ENCODE measurements at regions not wholly inside any gene's neighbourhood (a gene's known extent, or its start where the extent isn't known, plus 50 kb on each side); places are given as distances from the start of the nearest gene placed in this dataset.

DNA sequence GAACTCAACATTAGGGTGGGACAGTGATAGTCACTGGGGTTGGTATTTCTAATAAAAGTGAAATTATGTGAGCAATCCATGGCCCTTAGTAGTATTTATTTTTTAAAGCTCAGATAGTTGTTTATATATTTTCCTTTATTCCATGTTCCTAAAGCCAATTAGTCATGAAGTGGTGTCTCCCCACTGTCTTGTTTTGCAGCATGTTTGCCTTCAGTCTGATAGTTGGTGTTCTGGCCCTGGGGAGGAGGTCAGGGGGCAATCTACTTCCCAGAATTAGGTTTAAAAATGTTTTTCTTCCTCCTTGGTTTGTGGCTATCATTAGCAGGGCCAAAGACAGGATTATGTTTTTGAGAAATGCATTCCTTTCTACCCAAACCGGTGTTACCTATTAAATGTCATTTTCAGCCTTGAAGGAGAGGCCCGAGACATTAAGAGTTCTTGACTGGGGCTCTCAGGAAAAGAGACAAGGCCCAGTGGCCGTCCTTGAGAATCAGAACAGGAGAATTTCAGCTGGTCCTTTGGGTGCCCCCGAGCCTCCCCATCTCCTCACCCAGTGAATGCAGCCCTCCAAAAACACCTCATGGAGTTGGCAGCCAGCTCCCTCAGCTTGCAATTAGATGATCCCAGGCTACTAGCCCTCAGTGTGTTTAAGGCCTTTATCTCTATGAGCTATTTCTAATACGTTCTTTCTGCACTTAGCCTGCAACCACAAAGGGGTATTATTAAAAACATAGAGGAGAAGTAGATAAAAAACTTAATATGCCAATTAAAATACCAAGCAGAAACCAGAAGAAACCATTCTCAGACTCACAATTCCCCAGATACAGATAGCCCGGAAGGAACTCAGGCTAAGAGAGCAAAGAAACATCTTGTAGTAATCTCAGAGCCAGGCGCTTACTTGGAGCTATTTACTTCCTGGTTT lies 71.3 kb upstream of the NGF start:
- no peaks in the 10 kb centered on the region for H3K36me3 Mint-ChIP-seq (ENCODE audit: low read depth)
- TF ChIP-seq, protein P1, sequence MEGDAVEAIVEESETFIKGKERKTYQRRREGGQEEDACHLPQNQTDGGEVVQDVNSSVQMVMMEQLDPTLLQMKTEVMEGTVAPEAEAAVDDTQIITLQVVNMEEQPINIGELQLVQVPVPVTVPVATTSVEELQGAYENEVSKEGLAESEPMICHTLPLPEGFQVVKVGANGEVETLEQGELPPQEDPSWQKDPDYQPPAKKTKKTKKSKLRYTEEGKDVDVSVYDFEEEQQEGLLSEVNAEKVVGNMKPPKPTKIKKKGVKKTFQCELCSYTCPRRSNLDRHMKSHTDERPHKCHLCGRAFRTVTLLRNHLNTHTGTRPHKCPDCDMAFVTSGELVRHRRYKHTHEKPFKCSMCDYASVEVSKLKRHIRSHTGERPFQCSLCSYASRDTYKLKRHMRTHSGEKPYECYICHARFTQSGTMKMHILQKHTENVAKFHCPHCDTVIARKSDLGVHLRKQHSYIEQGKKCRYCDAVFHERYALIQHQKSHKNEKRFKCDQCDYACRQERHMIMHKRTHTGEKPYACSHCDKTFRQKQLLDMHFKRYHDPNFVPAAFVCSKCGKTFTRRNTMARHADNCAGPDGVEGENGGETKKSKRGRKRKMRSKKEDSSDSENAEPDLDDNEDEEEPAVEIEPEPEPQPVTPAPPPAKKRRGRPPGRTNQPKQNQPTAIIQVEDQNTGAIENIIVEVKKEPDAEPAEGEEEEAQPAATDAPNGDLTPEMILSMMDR (IDR thresholded peaks at IDR 0.05): no peak
- no peak overlapping the region for H3K27ac Mint-ChIP-seq
- no peak overlapping the region for H3K4me3 Mint-ChIP-seq
- POLR2A ChIA-PET: no interaction called here
- DNase-seq: no peak
- CTCF ChIA-PET: no interaction called here
- H3K9me3 Mint-ChIP-seq: peaks cover 5% of the 10 kb centered on the region
- no peak for ATAC-seq (ENCODE audit: low read depth)
- peaks cover 3% of the 10 kb centered on the region for H3K27me3 Mint-ChIP-seq
- no peaks in the 10 kb centered on the region for H3K4me1 Mint-ChIP-seq
- intact Hi-C loops (cut with micrococcal nuclease): no loop called here

DNA sequence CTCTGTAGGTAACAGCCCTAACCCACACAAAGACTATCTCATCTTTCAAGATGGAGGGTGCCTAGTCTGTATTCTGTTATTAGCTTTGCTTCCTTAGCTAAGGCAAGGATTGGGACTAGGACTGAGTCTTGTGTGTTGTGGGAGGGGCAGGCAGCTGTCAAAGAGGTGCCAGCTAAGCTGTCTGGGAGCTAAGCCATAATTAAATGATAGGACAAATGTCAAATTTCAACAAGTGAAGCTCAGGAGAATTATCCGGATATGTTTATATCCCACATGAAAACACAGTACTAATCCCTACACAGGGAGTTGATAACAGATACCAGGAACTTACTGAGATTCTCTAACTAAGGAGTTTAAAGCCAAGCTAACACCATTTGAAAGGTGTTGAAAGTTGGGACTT lies 70.5 kb upstream of the NGF start:
- H3K27ac Mint-ChIP-seq: no peak overlapping the region
- intact Hi-C loops (cut with micrococcal nuclease): no loop called here
- H3K36me3 Mint-ChIP-seq (ENCODE audit: low read depth): no peaks in the 10 kb centered on the region
- DNase-seq: no peak
- POLR2A ChIA-PET: no interaction called here
- no peaks in the 10 kb centered on the region for H3K4me1 Mint-ChIP-seq
- peaks cover 3% of the 10 kb centered on the region for H3K27me3 Mint-ChIP-seq
- no peak overlapping the region for H3K4me3 Mint-ChIP-seq
- CTCF ChIA-PET: no interaction called here
- TF ChIP-seq, protein P1 (IDR thresholded peaks at IDR 0.05): no peak
- H3K9me3 Mint-ChIP-seq: peaks cover 5% of the 10 kb centered on the region
- ATAC-seq (ENCODE audit: low read depth): no peak

DNA sequence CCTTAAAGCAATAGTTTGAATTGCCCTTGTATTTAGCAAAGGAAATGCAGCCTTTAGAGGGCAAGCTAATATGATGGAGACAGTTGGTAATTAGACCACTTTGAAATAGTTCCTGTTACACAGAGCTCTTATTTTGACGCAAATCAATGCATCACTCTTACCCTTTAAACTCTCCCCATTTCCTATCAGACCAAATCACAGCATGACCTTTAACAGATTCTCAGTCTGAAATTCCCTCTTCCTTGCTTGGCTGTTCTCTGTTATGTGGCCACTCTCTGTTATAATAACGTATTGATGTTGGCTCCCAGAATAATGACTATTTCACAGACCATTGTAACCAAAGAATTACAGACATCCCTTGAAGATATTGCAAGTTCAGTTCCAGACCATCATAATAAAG lies 66.9 kb upstream of the NGF start:
- no peak for ATAC-seq (ENCODE audit: low read depth)
- Mint-ChIP-seq H3K4me1 (no peaks in the 10 kb centered on the region), H3K27ac (no peak overlapping the region), H3K4me3 (no peak overlapping the region), H3K27me3 (no peaks in the 10 kb centered on the region), H3K36me3 (ENCODE audit: low read depth) (no peaks in the 10 kb centered on the region), H3K9me3 (peaks cover 5% of the 10 kb centered on the region)
- TF ChIP-seq, protein P1 (IDR thresholded peaks at IDR 0.05): no peak
- no peak for DNase-seq
- intact Hi-C loops (cut with micrococcal nuclease): no loop called here
- ChIA-PET POLR2A (no interaction called here), CTCF (no interaction called here)

DNA sequence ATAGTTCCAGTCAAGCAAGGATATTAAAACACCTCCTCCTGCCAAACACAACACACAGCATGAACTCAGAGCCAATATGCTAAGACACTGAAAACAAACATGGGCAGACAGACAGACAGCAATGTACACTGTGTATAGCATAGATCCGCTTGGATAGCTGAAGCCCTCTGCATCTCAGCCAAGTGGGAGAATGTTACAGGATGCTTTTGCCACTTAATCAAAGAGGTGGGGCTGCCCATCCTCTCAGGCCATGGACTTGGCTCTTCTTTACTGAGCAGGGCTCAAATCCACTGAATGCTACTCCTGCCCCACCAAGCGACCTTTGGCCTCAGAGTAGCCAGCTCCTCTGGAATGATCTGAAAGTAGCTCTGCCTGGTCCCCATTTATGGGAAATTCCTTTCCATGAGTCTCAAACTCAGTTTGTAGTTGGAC lies 64.7 kb upstream of the NGF start:
- POLR2A ChIA-PET: no interaction called here
- intact Hi-C loops (cut with micrococcal nuclease): no loop called here
- Mint-ChIP-seq H3K4me1 (no peaks in the 10 kb centered on the region), H3K27ac (no peak overlapping the region), H3K36me3 (ENCODE audit: low read depth) (no peaks in the 10 kb centered on the region), H3K4me3 (no peak overlapping the region), H3K27me3 (no peaks in the 10 kb centered on the region), H3K9me3 (peaks cover 5% of the 10 kb centered on the region)
- no peak for DNase-seq
- TF ChIP-seq, protein P1 (IDR thresholded peaks at IDR 0.05): no peak
- CTCF ChIA-PET: no interaction called here
- ATAC-seq (ENCODE audit: low read depth): no peak

DNA sequence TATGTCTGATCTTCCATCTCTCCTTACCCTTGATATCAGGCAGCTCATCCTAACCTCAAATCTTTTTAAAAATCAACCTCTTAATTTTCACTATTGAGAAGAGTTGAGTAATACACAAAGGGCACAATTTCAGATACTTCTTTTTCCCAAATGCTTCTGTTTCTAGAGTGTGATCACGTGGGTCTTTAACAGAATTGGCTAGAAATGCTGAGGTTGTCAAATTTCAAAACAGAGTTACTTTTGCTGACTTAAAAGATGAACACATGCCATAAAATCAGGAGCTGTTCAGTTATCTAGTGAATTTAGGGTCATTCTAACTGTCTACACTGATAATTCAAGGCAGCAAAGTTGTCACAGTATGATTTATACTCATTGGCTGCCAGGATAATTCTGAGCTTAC lies 63.6 kb upstream of the NGF start:
- no peaks in the 10 kb centered on the region for H3K4me1 Mint-ChIP-seq
- TF ChIP-seq, protein P1 (IDR thresholded peaks at IDR 0.05): no peak
- H3K9me3 Mint-ChIP-seq: peaks cover 5% of the 10 kb centered on the region
- H3K27me3 Mint-ChIP-seq: no peaks in the 10 kb centered on the region
- H3K36me3 Mint-ChIP-seq (ENCODE audit: low read depth): no peaks in the 10 kb centered on the region
- no peak overlapping the region for H3K4me3 Mint-ChIP-seq
- DNase-seq: no peak
- CTCF ChIA-PET: no interaction called here
- no peak for ATAC-seq (ENCODE audit: low read depth)
- POLR2A ChIA-PET: no interaction called here
- H3K27ac Mint-ChIP-seq: no peak overlapping the region
- intact Hi-C loops (cut with micrococcal nuclease): no loop called here
